Endothelial cell of umbilical vein (primary cell): ENCODE measurements at regions not wholly inside any gene's neighbourhood (a gene's known extent, or its start where the extent isn't known, plus 50 kb on each side); places are given as distances from the start of the nearest gene placed in this dataset.
"Not testable (repeated sequence)": the region's sequence is repeated elsewhere in the genome, so short reads cannot be mapped to it uniquely, and the experiment has no call there.

Source experiments
- BruUV-seq: library from RNA; stranded (reverse); fragments of 400-500 nt; replicated peaks from 2 replicates; lab custom pipeline; 2021; lab: Mats Ljungman, UMichigan
- CTCF ChIA-PET: fragments of 300-600, 350-600 bp; sonication (Branson Sonifier 250); formaldehyde crosslinking; loops from one replicate; lab custom pipeline; 2021; ENCODE audit warnings: antibody characterized with exemption, inconsistent platforms; lab: Charles Lee
- POLR2A ChIA-PET: fragments of 300-600, 350-600 bp; sonication (Branson Sonifier 250); formaldehyde crosslinking; loops from one replicate; lab custom pipeline; 2021; ENCODE audit warnings: antibody characterized with exemption, inconsistent platforms; lab: Charles Lee
- DNase-seq: peaks from one replicate; pipeline ENCODE4 v3.0.0-alpha.2; 2011; ENCODE audit warnings: low read depth, low spot score
- FAIRE-seq: peaks from 2 replicates; lab custom pipeline; 2011; peaks lifted over from hg19 to GRCh38; lab: Jason Lieb, UNC
- H2AFZ ChIP-seq: 2 replicates; pipeline ENCODE4 v1.6.0; 2012; ENCODE audit warnings: low read depth, low read length, control low read depth, inconsistent platforms
- H3K27ac ChIP-seq: 2 replicates; pipeline ENCODE4 v1.5.1; 2011; ENCODE audit warnings: low read depth, mild to moderate bottlenecking, control low read depth, low read length, moderate library complexity; ENCODE audit not compliant: insufficient read depth
- H3K27me3 ChIP-seq, 2 experiments: 2 replicates each; pipeline versions ENCODE4 v1.6.0 to v1.6.1; 2011; ENCODE audit warnings: low read length in 2 of 2, mixed read lengths in 1 of 2; ENCODE audit not compliant: control insufficient read depth in 2 of 2, insufficient read depth in 2 of 2
- H3K36me3 ChIP-seq, 2 experiments: 2 replicates in 1 of 2; 3 replicates in 1 of 2; pipeline ENCODE4 v1.5.1; 2011; ENCODE audit warnings: low read length in 2 of 2, mild to moderate bottlenecking in 1 of 2, moderate library complexity in 1 of 2; ENCODE audit not compliant: control insufficient read depth in 2 of 2, insufficient read depth in 2 of 2; ENCODE audit errors: extremely low read depth in 1 of 2
- H3K4me1 ChIP-seq: 3 replicates; pipeline ENCODE4 v1.5.1; 2011; ENCODE audit warnings: mild to moderate bottlenecking, low read length; ENCODE audit not compliant: control insufficient read depth, insufficient read depth; ENCODE audit errors: extremely low read depth
- H3K4me2 ChIP-seq: 2 replicates; pipeline ENCODE4 v1.6.1; 2011; ENCODE audit warnings: low read length, control low read depth, mixed read lengths; ENCODE audit not compliant: insufficient read depth
- H3K4me3 ChIP-seq, 3 experiments: fragments of 200-600 bp in 1 of 3; sonication (generic), shearing (Covaris generic) in 1 of 3; replicated peaks in 1 of 3; 2 replicates each; pipeline ENCODE4 v1.5.1; 2011 to 2016; ENCODE audit warnings: control low read depth in 3 of 3, low read length in 3 of 3, mild to moderate bottlenecking in 2 of 3, inconsistent platforms in 1 of 3, low read depth in 1 of 3, moderate library complexity in 1 of 3; ENCODE audit not compliant: insufficient read depth in 1 of 3
- H3K79me2 ChIP-seq: 2 replicates; pipeline ENCODE4 v1.6.0; 2012; ENCODE audit warnings: low read length, inconsistent platforms; ENCODE audit not compliant: control insufficient read depth, insufficient read depth
- H3K9ac ChIP-seq: replicated peaks from 2 replicates; pipeline ENCODE3; 2011; ENCODE audit warnings: low read length, control low read depth; ENCODE audit not compliant: insufficient read depth; ENCODE audit errors: extremely low read depth
- H3K9me1 ChIP-seq: replicated peaks from 3 replicates; pipeline ENCODE4 v1.6.0; 2011; ENCODE audit warnings: mild to moderate bottlenecking, low read length; ENCODE audit not compliant: control insufficient read depth, insufficient read depth; ENCODE audit errors: extremely low read depth
- H3K9me3 ChIP-seq: replicated peaks from 2 replicates; pipeline ENCODE4 v1.5.1; 2012; ENCODE audit warnings: low read length, inconsistent platforms; ENCODE audit not compliant: control insufficient read depth, insufficient read depth
- H4K20me1 ChIP-seq: replicated peaks from 2 replicates; pipeline ENCODE3; 2011; ENCODE audit warnings: mild to moderate bottlenecking, low read length; ENCODE audit not compliant: control insufficient read depth, insufficient read depth; ENCODE audit errors: extremely low read depth
- CTCF ChIP-seq, 2 donors: IDR thresholded peaks; 1 replicate in 1 of 2; 2 replicates in 1 of 2; pipeline ENCODE4 v1.5.1; 2011; ENCODE audit warnings: low read length in 2 of 2, mild to moderate bottlenecking in 2 of 2, moderate library complexity in 2 of 2, control low read depth in 1 of 2, inconsistent platforms in 1 of 2, low read depth in 1 of 2; ENCODE audit not compliant: insufficient read depth in 1 of 2; ENCODE audit errors: extremely low read depth in 1 of 2
- EZH2 ChIP-seq: IDR thresholded peaks from 2 replicates; pipeline ENCODE4 v1.6.1; 2012; ENCODE audit warnings: borderline replicate concordance, low read depth, mild to moderate bottlenecking, moderate library complexity, low read length, inconsistent platforms; ENCODE audit not compliant: severe bottlenecking
- FOS ChIP-seq: IDR thresholded peaks from 2 replicates; pipeline ENCODE4 v1.6.1; 2011; ENCODE audit warnings: mild to moderate bottlenecking, low read length, moderate library complexity, borderline replicate concordance; ENCODE audit not compliant: insufficient read depth
- GATA2 ChIP-seq: IDR thresholded peaks from 2 replicates; pipeline ENCODE4 v1.7.0; 2011; ENCODE audit warnings: low read depth, mild to moderate bottlenecking, moderate library complexity, mixed read lengths, low read length; ENCODE audit not compliant: insufficient read length, insufficient read depth
- JUN ChIP-seq: IDR thresholded peaks from 2 replicates; pipeline ENCODE4 v1.6.1; 2011; ENCODE audit warnings: borderline replicate concordance, low read depth; ENCODE audit not compliant: insufficient read length, insufficient read depth
- MYC ChIP-seq: IDR thresholded peaks from one replicate; pipeline ENCODE4 v1.6.1; 2011; ENCODE audit warnings: mild to moderate bottlenecking, low read depth, low read length
- POLR2A ChIP-seq: IDR thresholded peaks from 2 replicates; pipeline ENCODE4 v1.6.1; 2012; ENCODE audit warnings: low read depth, mild to moderate bottlenecking, control low read depth, low read length
- POLR2AphosphoS5 ChIP-seq: IDR thresholded peaks from 2 replicates; pipeline ENCODE4 v1.6.1; 2012; ENCODE audit warnings: low read depth, mild to moderate bottlenecking, control low read depth, low read length, moderate library complexity; ENCODE audit not compliant: insufficient read depth
- dilution Hi-C: fragments of 300-500 bp; cut with MboI; formaldehyde crosslinking; loops from one replicate; pipeline ENCODE4 v1.15.0; 2019; ENCODE audit warnings: low sequenced_read_pairs; ENCODE audit not compliant: extremely low pct_ligation_motif_present
- intact Hi-C: fragments of 100-400 bp; cut with micrococcal nuclease; formaldehyde crosslinking; loops from one replicate; pipeline ENCODE4 v1.10.0; 2022
- TF ChIP-seq, protein P1 (sequence below): IDR thresholded peaks from 2 replicates; pipeline ENCODE4 v1.6.1; 2011; ENCODE audit not compliant: insufficient read depth, insufficient read length

GRCh38 chr1:181893937-181894336 is 167.6 kb downstream of the ZNF648 start:
- Histone ChIP-seq H2AFZ (no peak overlapping the region), H3K4me3 (no peak overlapping the region), H3K27me3 (no peaks in the 10 kb centered on the region), H4K20me1 (no peaks in the 10 kb centered on the region), H3K9ac (no peak overlapping the region), H3K4me1 (no peaks in the 10 kb centered on the region), H3K27ac (no peak overlapping the region), H3K9me3 (peaks cover 2% of the 10 kb centered on the region), H3K36me3 (no peaks in the 10 kb centered on the region), H3K4me2 (no peak overlapping the region), H3K9me1 (no peaks in the 10 kb centered on the region), H3K79me2 (no peaks in the 10 kb centered on the region)
- TF ChIP-seq POLR2A (no peak), FOS (no peak), JUN (no peak), CTCF (IDR thresholded peaks at IDR 0.05; ENCODE audit: extremely low read depth in 1 of 2, insufficient read depth in 1 of 2, low read depth in 1 of 2, low read length in 2 of 2) (no peak), MYC (no peak), EZH2 (no peak), GATA2 (no peak), POLR2AphosphoS5 (no peak)
- TF ChIP-seq, protein P1, sequence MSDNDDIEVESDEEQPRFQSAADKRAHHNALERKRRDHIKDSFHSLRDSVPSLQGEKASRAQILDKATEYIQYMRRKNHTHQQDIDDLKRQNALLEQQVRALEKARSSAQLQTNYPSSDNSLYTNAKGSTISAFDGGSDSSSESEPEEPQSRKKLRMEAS: no peak
- dilution Hi-C loops (no loop called here), intact Hi-C loops (no loop called here)
- DNase-seq (no peak), FAIRE-seq (no peak)
- CTCF ChIA-PET: no interaction called here
- POLR2A ChIA-PET: no interaction called here
- no TSS peak for BruUV-seq

- H3K4me1 ChIP-seq, H3K4me2 ChIP-seq, H3K27me3 ChIP-seq, H4K20me1 ChIP-seq, H3K79me2 ChIP-seq, POLR2A ChIA-PET, DNase-seq, FAIRE-seq, H3K9me1 ChIP-seq, H3K27ac ChIP-seq, H3K36me3 ChIP-seq, H3K9me3 ChIP-seq, H2AFZ ChIP-seq, dilution Hi-C loops, intact Hi-C loops, H3K9ac ChIP-seq, H3K4me3 ChIP-seq, BruUV-seq, CTCF ChIA-PET: not testable (repeated sequence)
Measured at GRCh38 chr1:181893150-181893549, 168.4 kb downstream of the ZNF648 start.
